Endothelial cell of umbilical vein (primary cell): ENCODE measurements at regions not wholly inside any gene's neighbourhood (a gene's known extent, or its start where the extent isn't known, plus 50 kb on each side); places are given as distances from the start of the nearest gene placed in this dataset.
"Not testable (repeated sequence)": the region's sequence is repeated elsewhere in the genome, so short reads cannot be mapped to it uniquely, and the experiment has no call there.

ENCODE experiments used
- BruUV-seq: library from RNA; stranded (reverse); fragments of 400-500 nt; replicated peaks from 2 replicates; lab custom pipeline; 2021; lab: Mats Ljungman, UMichigan
- CTCF ChIA-PET: fragments of 300-600, 350-600 bp; sonication (Branson Sonifier 250); formaldehyde crosslinking; loops from one replicate; lab custom pipeline; 2021; ENCODE audit warnings: antibody characterized with exemption, inconsistent platforms; lab: Charles Lee
- POLR2A ChIA-PET: fragments of 300-600, 350-600 bp; sonication (Branson Sonifier 250); formaldehyde crosslinking; loops from one replicate; lab custom pipeline; 2021; ENCODE audit warnings: antibody characterized with exemption, inconsistent platforms; lab: Charles Lee
- DNase-seq: peaks from one replicate; pipeline ENCODE4 v3.0.0-alpha.2; 2011; ENCODE audit warnings: low read depth, low spot score
- FAIRE-seq: peaks from 2 replicates; lab custom pipeline; 2011; peaks lifted over from hg19 to GRCh38; lab: Jason Lieb, UNC
- H2AFZ ChIP-seq: 2 replicates; pipeline ENCODE4 v1.6.0; 2012; ENCODE audit warnings: low read depth, low read length, control low read depth, inconsistent platforms
- H3K27ac ChIP-seq: 2 replicates; pipeline ENCODE4 v1.5.1; 2011; ENCODE audit warnings: low read depth, mild to moderate bottlenecking, control low read depth, low read length, moderate library complexity; ENCODE audit not compliant: insufficient read depth
- H3K27me3 ChIP-seq, 2 experiments: 2 replicates each; pipeline versions ENCODE4 v1.6.0 to v1.6.1; 2011; ENCODE audit warnings: low read length in 2 of 2, mixed read lengths in 1 of 2; ENCODE audit not compliant: control insufficient read depth in 2 of 2, insufficient read depth in 2 of 2
- H3K36me3 ChIP-seq, 2 experiments: 2 replicates in 1 of 2; 3 replicates in 1 of 2; pipeline ENCODE4 v1.5.1; 2011; ENCODE audit warnings: low read length in 2 of 2, mild to moderate bottlenecking in 1 of 2, moderate library complexity in 1 of 2; ENCODE audit not compliant: control insufficient read depth in 2 of 2, insufficient read depth in 2 of 2; ENCODE audit errors: extremely low read depth in 1 of 2
- H3K4me1 ChIP-seq: 3 replicates; pipeline ENCODE4 v1.5.1; 2011; ENCODE audit warnings: mild to moderate bottlenecking, low read length; ENCODE audit not compliant: control insufficient read depth, insufficient read depth; ENCODE audit errors: extremely low read depth
- H3K4me2 ChIP-seq: 2 replicates; pipeline ENCODE4 v1.6.1; 2011; ENCODE audit warnings: low read length, control low read depth, mixed read lengths; ENCODE audit not compliant: insufficient read depth
- H3K4me3 ChIP-seq, 3 experiments: fragments of 200-600 bp in 1 of 3; sonication (generic), shearing (Covaris generic) in 1 of 3; replicated peaks in 1 of 3; 2 replicates each; pipeline ENCODE4 v1.5.1; 2011 to 2016; ENCODE audit warnings: control low read depth in 3 of 3, low read length in 3 of 3, mild to moderate bottlenecking in 2 of 3, inconsistent platforms in 1 of 3, low read depth in 1 of 3, moderate library complexity in 1 of 3; ENCODE audit not compliant: insufficient read depth in 1 of 3
- H3K79me2 ChIP-seq: 2 replicates; pipeline ENCODE4 v1.6.0; 2012; ENCODE audit warnings: low read length, inconsistent platforms; ENCODE audit not compliant: control insufficient read depth, insufficient read depth
- H3K9ac ChIP-seq: replicated peaks from 2 replicates; pipeline ENCODE3; 2011; ENCODE audit warnings: low read length, control low read depth; ENCODE audit not compliant: insufficient read depth; ENCODE audit errors: extremely low read depth
- H3K9me1 ChIP-seq: replicated peaks from 3 replicates; pipeline ENCODE4 v1.6.0; 2011; ENCODE audit warnings: mild to moderate bottlenecking, low read length; ENCODE audit not compliant: control insufficient read depth, insufficient read depth; ENCODE audit errors: extremely low read depth
- H3K9me3 ChIP-seq: replicated peaks from 2 replicates; pipeline ENCODE4 v1.5.1; 2012; ENCODE audit warnings: low read length, inconsistent platforms; ENCODE audit not compliant: control insufficient read depth, insufficient read depth
- H4K20me1 ChIP-seq: replicated peaks from 2 replicates; pipeline ENCODE3; 2011; ENCODE audit warnings: mild to moderate bottlenecking, low read length; ENCODE audit not compliant: control insufficient read depth, insufficient read depth; ENCODE audit errors: extremely low read depth
- dilution Hi-C: fragments of 300-500 bp; cut with MboI; formaldehyde crosslinking; loops from one replicate; pipeline ENCODE4 v1.15.0; 2019; ENCODE audit warnings: low sequenced_read_pairs; ENCODE audit not compliant: extremely low pct_ligation_motif_present
- intact Hi-C: fragments of 100-400 bp; cut with micrococcal nuclease; formaldehyde crosslinking; loops from one replicate; pipeline ENCODE4 v1.10.0; 2022

GRCh38 chr7:32741853-32742476 is 149.6 kb downstream of the KBTBD2 start:
- H3K36me3 ChIP-seq, dilution Hi-C loops, POLR2A ChIA-PET, H3K27me3 ChIP-seq, H3K9ac ChIP-seq, CTCF ChIA-PET, H3K9me3 ChIP-seq, H2AFZ ChIP-seq, DNase-seq, FAIRE-seq, H3K27ac ChIP-seq, H3K4me2 ChIP-seq, H4K20me1 ChIP-seq, H3K4me3 ChIP-seq, BruUV-seq, H3K79me2 ChIP-seq, intact Hi-C loops, H3K9me1 ChIP-seq, H3K4me1 ChIP-seq: not testable (repeated sequence)

GRCh38 chr7:32739749-32740148 is 151.8 kb downstream of the KBTBD2 start:
- H3K27ac ChIP-seq, H3K27me3 ChIP-seq, H3K9me1 ChIP-seq, H3K4me2 ChIP-seq, intact Hi-C loops, DNase-seq, FAIRE-seq, CTCF ChIA-PET, H3K9ac ChIP-seq, POLR2A ChIA-PET, H3K4me3 ChIP-seq, H3K79me2 ChIP-seq, H3K4me1 ChIP-seq, H3K36me3 ChIP-seq, H4K20me1 ChIP-seq, H3K9me3 ChIP-seq, H2AFZ ChIP-seq, dilution Hi-C loops, BruUV-seq: not testable (repeated sequence)

GRCh38 chr7:32738390-32738789 is 153.2 kb downstream of the KBTBD2 start:
- H3K9me3 ChIP-seq, H3K27ac ChIP-seq, dilution Hi-C loops, H2AFZ ChIP-seq, H3K4me1 ChIP-seq, H3K27me3 ChIP-seq, H4K20me1 ChIP-seq, H3K79me2 ChIP-seq, BruUV-seq, FAIRE-seq, H3K9me1 ChIP-seq, intact Hi-C loops, DNase-seq, H3K4me2 ChIP-seq, POLR2A ChIA-PET, H3K9ac ChIP-seq, H3K4me3 ChIP-seq, H3K36me3 ChIP-seq, CTCF ChIA-PET: not testable (repeated sequence)

- H3K4me3 ChIP-seq, BruUV-seq, H3K27ac ChIP-seq, FAIRE-seq, DNase-seq, dilution Hi-C loops, H3K36me3 ChIP-seq, H3K4me1 ChIP-seq, H3K27me3 ChIP-seq, H2AFZ ChIP-seq, H3K9me3 ChIP-seq, CTCF ChIA-PET, H4K20me1 ChIP-seq, H3K9ac ChIP-seq, H3K4me2 ChIP-seq, H3K9me1 ChIP-seq, H3K79me2 ChIP-seq, POLR2A ChIA-PET, intact Hi-C loops: not testable (repeated sequence)
Measured at GRCh38 chr7:32732767-32733166, 158.8 kb downstream of the KBTBD2 start.
